CD4-positive, alpha-beta T cell treated with Interleukin-4 for 1 hour (primary cell): ENCODE measurements at regions not wholly inside any gene's neighbourhood (a gene's known extent, or its start where the extent isn't known, plus 50 kb on each side); places are given as distances from the start of the nearest gene placed in this dataset.

ENCODE experiments used
- DNase-seq, 2 donors: peaks; one replicate each; pipeline ENCODE4 v3.0.0-alpha.2; 2020 to 2022

DNA sequence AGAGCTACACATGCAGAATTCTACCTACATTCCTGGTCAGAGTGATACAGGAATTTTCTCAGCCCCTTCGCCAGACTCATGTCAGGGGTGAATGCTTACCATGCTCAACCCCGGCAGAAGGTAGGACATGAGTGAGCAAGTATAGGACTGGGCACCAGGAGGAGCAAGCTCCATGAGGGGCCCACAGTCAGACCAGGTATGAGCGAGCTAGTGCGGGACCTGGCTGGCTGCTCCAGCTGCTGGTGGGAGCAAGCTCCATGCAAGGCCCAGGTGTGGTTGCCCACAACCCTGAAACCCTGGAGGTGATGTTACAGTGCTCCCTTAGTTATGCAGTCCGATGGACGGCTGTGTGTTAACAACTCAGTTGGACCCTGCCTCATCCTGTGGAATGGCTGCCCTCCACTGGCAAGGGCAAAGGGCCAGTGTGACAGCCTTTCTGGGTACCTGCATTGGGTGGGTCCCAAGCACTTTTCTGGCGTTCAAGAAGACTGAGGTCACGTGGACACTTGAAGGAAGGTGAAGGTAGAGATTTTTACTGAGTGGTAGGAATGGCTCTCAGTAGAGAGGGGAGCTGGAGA lies 503.5 kb upstream of the CITED2 start:
- no peak for DNase-seq

GRCh38 chr6:139872665-139873064 lies 498.2 kb upstream of the CITED2 start:
- DNase-seq, result no peak

- no peak for DNase-seq
Observed at GRCh38 chr6:139871803-139872510, 497.5 kb upstream of the CITED2 start.

DNA sequence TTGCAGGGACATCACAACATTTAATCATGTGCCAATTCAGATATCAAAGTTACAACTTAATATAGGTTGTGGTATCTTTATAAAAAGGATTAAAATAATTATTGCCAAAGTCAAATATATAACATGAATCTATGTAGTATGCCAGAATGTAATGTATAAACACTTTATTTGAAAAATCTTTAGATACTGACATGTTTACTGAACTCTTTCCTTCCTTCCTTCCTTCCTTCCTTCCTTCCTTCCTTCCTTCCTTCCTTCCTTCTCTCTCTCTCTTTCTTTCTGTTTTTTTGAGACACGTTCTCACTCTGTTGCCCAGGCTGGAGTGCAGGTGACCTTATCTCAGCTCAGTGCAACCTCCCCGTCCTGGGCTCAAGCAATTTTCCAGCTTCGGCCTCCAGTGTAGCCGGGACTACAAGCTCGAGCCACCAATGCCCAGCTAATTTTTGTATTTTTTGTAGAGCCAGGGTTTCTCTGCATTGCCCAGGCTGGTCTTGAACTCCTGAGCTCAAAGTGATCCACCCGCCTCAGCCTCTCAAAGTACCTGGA lies 496.8 kb upstream of the CITED2 start:
- no peak for DNase-seq

- no peak for DNase-seq
Observed at GRCh38 chr6:139868576-139868975, 494.1 kb upstream of the CITED2 start.

- no peak for DNase-seq
Observed at GRCh38 chr6:139863964-139864363, 489.5 kb upstream of the CITED2 start.

DNA sequence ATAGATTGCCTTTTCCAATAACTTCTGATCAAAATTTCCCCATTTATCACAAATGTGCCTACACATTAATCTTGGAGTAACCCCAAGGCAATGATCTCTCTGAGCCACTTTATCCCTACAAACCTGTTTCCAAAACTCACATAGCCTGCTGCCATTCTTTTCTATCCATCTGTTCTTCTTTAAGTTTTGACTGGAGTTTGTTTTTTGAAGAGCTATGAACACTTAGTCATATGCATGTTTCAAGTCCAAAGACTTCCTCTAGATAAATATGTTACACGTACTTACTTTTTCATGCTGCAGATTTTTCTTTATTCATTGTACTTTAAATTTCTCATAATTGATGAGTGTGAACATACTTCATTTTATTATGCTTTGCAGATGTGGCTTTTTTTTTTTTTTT lies 488.9 kb upstream of the CITED2 start:
- DNase-seq, result no peak

DNA sequence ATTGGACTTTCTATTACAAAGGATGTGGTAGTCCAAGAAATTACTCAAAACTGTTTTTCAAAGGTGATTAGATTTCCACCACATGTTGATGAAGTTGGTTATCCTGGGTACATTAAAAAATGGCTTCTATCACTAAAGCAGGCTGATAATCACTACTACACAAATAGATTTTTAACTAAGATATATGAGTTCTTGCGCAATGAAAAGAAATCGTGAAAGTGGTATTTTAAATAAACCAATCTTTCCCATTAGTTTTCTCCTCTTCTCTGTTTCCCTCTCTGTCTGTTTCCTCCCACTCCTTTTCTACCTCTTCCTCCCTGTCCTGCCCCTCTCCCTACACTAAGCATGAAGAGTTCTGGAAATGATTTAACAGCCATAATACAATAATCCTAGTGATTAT lies 487.9 kb upstream of the CITED2 start:
- DNase-seq, result no peak

- no peak for DNase-seq
Observed at GRCh38 chr6:139860203-139860602, 485.8 kb upstream of the CITED2 start.

DNA sequence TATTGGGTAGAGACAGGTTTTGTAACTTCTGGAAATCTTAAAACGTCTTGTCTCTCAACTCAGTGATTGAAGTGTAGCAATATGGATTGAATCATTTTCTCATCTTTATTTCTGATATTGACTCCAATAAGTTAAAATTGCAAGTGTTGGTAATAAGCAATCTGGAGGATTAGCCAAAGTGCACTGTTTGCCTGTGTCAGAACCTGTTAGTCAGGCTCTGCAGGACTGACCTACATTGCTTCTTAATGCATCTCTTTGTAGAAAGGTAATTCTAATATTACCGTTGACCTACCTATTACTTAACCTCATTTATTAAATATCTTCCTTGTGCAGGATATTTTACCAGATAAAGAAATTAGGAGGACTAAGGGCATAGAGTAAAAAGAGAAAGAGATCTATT lies 484.0 kb upstream of the CITED2 start:
- no peak for DNase-seq

DNA sequence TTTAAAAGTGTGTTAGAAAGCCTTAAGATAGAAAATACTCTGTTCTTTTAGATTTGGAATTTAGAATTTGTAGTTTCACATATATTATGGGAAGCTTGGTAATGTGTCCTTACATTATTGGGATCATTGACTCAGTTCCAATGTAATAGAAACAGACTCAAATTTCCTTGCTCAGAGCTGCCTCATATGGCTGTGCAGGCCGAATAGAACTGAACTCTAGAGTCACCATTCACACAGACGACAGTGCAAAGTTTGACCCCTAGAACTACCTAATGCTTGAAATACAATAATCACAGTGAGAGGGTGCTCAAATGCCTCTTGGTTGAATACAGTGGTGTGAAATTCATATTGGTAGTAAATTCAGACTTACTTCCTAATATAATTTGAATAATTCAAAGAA lies 482.7 kb upstream of the CITED2 start:
- no peak for DNase-seq

- no peak for DNase-seq
Observed at GRCh38 chr6:139856562-139856961, 482.1 kb upstream of the CITED2 start.

DNA sequence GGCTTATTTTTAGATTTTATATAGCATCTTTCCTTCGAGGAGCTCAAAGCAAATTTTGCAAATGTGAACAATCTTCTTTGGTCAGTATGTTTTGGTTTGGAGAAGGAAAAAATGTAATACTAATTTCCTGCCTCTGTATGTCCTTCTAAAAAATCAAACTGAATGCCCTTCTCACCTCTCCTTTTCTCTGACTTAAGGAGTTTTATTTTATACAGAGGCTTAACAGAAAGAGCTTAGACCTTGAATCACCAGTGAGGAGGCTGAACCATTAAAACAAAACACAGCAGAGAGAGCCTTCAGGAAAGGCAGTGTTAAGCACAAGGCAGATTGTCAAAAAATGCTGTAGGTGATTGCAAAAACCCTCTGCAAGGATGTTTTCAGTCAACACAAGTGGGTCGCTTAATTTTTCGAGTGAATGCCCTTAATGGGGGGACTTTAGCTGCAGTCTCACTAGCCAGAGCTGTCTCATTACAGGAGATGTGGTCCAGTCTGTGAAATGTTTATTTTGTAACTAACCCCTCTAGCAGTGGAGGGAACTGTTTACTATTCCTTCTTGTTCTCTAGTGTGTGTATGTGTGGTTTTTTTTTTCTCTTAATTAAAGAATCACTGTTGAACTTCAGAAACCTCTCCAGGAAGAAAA lies 481.3 kb upstream of the CITED2 start:
- no peak for DNase-seq

- DNase-seq, result no peak
Observed at GRCh38 chr6:139853302-139853992, 479.0 kb upstream of the CITED2 start.

- DNase-seq, result no peak
Observed at GRCh38 chr6:139852488-139853140, 478.2 kb upstream of the CITED2 start.

DNA sequence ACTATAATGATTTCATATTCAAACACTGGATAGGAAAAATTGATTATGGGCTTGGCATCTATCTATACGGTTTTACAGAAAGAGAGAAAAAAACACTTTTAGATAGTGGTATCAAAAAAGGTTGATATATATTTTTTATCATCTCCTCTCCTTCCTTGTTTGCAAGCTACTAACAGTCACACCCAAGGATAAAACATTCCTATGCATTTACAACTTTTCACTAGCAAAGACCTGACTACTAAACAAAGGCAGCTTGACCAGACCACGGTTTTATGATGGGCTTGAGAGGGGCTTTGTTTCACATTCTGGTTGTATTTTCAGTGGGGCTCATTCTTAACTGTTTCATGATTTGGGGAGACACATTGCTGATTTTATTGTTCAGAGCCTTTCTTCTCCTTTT lies 477.6 kb upstream of the CITED2 start:
- DNase-seq, result no peak

DNA sequence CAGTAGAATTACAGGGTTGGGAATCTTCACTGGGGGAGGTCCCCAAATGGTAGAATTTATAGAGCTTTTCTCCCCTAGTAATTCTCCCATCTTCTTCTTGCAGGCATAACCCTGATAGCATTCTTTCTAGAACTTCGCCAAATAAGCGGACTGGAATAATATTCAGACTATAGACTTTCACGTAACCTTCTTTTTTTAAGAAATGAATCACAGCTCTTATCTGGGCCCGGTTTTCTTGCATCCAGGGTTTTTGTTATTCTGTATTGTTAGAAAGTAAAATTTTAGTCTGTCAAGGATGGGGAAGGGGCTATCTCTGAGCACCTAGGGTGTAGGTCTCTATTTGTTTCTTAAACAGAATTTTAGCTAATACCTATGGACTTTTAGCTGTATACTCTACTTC lies 476.8 kb upstream of the CITED2 start:
- no peak for DNase-seq

DNA sequence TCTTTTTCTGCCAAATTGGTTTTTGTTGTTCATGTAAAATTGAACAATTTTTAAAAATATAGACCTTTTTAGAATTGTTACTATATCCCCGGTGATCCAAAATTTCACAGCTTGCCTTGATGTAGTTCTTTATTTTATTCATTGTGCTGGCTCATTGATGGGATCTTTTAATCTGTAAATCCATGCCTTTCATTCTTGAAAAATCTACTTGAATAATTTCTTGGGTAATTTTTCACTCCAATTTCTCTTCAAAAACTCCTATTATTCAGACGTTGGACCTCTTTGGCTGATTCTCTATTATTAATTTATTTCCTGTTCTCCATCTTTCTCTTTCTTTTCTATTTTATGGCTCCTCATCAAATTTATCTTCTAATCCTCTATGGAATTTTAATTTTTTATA lies 476.1 kb upstream of the CITED2 start:
- DNase-seq, result no peak

- DNase-seq, result no peak
Observed at GRCh38 chr6:139847457-139847813, 473.0 kb upstream of the CITED2 start.

- DNase-seq, result peak in 1 of 2 donors; percentile 20
Observed at GRCh38 chr6:139846538-139847456, 472.3 kb upstream of the CITED2 start.

DNA sequence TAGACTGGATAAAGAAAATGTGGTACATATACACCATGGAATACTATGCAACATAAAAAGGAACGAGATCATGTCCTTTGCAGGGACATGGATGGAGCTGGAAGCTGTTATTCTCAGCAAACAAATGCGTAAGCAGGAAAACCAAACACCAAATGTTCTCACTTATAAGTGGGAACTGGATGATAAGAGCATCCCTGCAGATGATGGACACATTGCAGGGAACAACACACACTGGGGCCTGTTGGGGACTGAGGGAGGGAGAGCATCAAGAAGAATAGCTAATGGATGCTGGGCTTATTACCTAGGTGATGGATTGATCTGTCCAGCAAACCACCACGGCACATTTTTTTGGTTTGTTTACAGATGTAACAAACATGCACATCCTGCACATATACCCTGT lies 470.5 kb upstream of the CITED2 start:
- DNase-seq, result no peak

DNA sequence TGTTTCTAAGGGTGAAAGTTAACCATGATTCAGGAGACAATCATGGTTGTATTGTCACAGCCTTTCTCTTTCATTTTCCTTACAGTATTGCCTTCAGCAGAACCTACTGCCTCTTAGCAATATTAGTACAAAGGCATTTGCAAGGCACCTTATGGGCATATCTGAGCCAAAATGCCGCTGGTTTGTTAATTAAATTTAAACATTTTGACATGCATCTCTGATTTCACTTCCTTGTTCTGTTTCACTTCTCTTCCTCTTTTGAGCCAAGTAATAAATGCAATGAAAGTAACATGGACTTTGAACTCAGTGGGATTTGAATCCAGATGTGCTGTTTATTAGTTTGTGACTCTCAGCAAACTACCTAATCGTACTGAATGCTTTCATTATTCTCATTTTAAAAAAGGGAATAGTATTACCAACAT lies 467.4 kb upstream of the CITED2 start:
- peak in 1 of 2 donors; percentile 7 for DNase-seq
